ENCODE measurements at regions not wholly inside any gene's neighbourhood (a gene's known extent, or its start where the extent isn't known, plus 50 kb on each side); places are given as distances from the start of the nearest gene placed in this dataset.
A peak's percentile ranks its signal among the peaks of the same experiment; 100 is the strongest.

GRCh38 chr20:23232219-23232581 is 118.4 kb upstream of the NXT1 start:
- no peak for ATAC-seq (ENCODE audit: low read depth)
- Histone ChIP-seq H3K27ac (ENCODE audit: poor library complexity, severe bottlenecking) (no peak overlapping the region), H3K36me3 (ENCODE audit: low read depth) (no peaks in the 10 kb centered on the region), H3K4me3 (ENCODE audit: severe bottlenecking) (no peak overlapping the region), H3K27me3 (ENCODE audit: insufficient read depth, poor library complexity, severe bottlenecking) (no peaks in the 10 kb centered on the region), H3K4me1 (ENCODE audit: insufficient read depth, poor library complexity, severe bottlenecking) (no peaks in the 10 kb centered on the region), H3K9me3 (ENCODE audit: severe bottlenecking) (no peaks in the 10 kb centered on the region)
- no peak for DNase-seq (ENCODE audit: low spot score)
- no peak for TF ChIP-seq CTCF (IDR thresholded peaks at IDR 0.05; ENCODE audit: poor library complexity, severe bottlenecking)

- H3K4me3 ChIP-seq (ENCODE audit: severe bottlenecking) = no peak overlapping the region
- no peak for DNase-seq (ENCODE audit: low spot score)
- H3K9me3 ChIP-seq (ENCODE audit: severe bottlenecking) = no peaks in the 10 kb centered on the region
- H3K27me3 ChIP-seq (ENCODE audit: insufficient read depth, poor library complexity, severe bottlenecking) = no peaks in the 10 kb centered on the region
- no peak for TF ChIP-seq CTCF (IDR thresholded peaks at IDR 0.05; ENCODE audit: poor library complexity, severe bottlenecking)
- no peaks in the 10 kb centered on the region for H3K4me1 ChIP-seq (ENCODE audit: insufficient read depth, poor library complexity, severe bottlenecking)
- H3K27ac ChIP-seq (ENCODE audit: poor library complexity, severe bottlenecking) = no peak overlapping the region
- no peaks in the 10 kb centered on the region for H3K36me3 ChIP-seq (ENCODE audit: low read depth)
- peak; percentile 38; the same call in 2 of the 3 replicates for ATAC-seq (ENCODE audit: low read depth)
Observed at GRCh38 chr20:23231561-23232218, 118.9 kb upstream of the NXT1 start.

GRCh38 chr20:23230766-23231385 is 119.7 kb upstream of the NXT1 start:
- DNase-seq (ENCODE audit: low spot score) = no peak
- ATAC-seq (ENCODE audit: low read depth) = no peak
- no peaks in the 10 kb centered on the region for H3K4me1 ChIP-seq (ENCODE audit: insufficient read depth, poor library complexity, severe bottlenecking)
- no peaks in the 10 kb centered on the region for H3K36me3 ChIP-seq (ENCODE audit: low read depth)
- TF ChIP-seq CTCF (IDR thresholded peaks at IDR 0.05; ENCODE audit: poor library complexity, severe bottlenecking) = no peak
- no peak overlapping the region for H3K27ac ChIP-seq (ENCODE audit: poor library complexity, severe bottlenecking)
- H3K9me3 ChIP-seq (ENCODE audit: severe bottlenecking) = no peaks in the 10 kb centered on the region
- no peaks in the 10 kb centered on the region for H3K27me3 ChIP-seq (ENCODE audit: insufficient read depth, poor library complexity, severe bottlenecking)
- H3K4me3 ChIP-seq (ENCODE audit: severe bottlenecking) = no peak overlapping the region

GRCh38 chr20:23229989-23230388 is 120.6 kb upstream of the NXT1 start:
- no peak for TF ChIP-seq CTCF (IDR thresholded peaks at IDR 0.05; ENCODE audit: poor library complexity, severe bottlenecking)
- H3K36me3 ChIP-seq (ENCODE audit: low read depth) = no peaks in the 10 kb centered on the region

GRCh38 chr20:23228912-23229311 is 121.7 kb upstream of the NXT1 start:
- Histone ChIP-seq H3K27me3 (ENCODE audit: insufficient read depth, poor library complexity, severe bottlenecking) (no peaks in the 10 kb centered on the region), H3K36me3 (ENCODE audit: low read depth) (no peaks in the 10 kb centered on the region), H3K27ac (ENCODE audit: poor library complexity, severe bottlenecking) (no peak overlapping the region), H3K4me1 (ENCODE audit: insufficient read depth, poor library complexity, severe bottlenecking) (peaks cover 8% of the 10 kb centered on the region), H3K9me3 (ENCODE audit: severe bottlenecking) (no peaks in the 10 kb centered on the region), H3K4me3 (ENCODE audit: severe bottlenecking) (no peak overlapping the region)
- TF ChIP-seq CTCF (IDR thresholded peaks at IDR 0.05; ENCODE audit: poor library complexity, severe bottlenecking) = no peak
- no peak for ATAC-seq (ENCODE audit: low read depth)
- no peak for DNase-seq (ENCODE audit: low spot score)

More at GRCh38 chr20:23229989-23230388, 120.6 kb upstream of the NXT1 start:
- Histone ChIP-seq H3K9me3 (ENCODE audit: severe bottlenecking) (no peaks in the 10 kb centered on the region), H3K4me1 (ENCODE audit: insufficient read depth, poor library complexity, severe bottlenecking) (peaks cover 8% of the 10 kb centered on the region), H3K27me3 (ENCODE audit: insufficient read depth, poor library complexity, severe bottlenecking) (no peaks in the 10 kb centered on the region), H3K4me3 (ENCODE audit: severe bottlenecking) (no peak overlapping the region), H3K27ac (ENCODE audit: poor library complexity, severe bottlenecking) (no peak overlapping the region)
- DNase-seq (ENCODE audit: low spot score) (no peak), ATAC-seq (ENCODE audit: low read depth) (no peak)

Measured in RWPE2 (cell line).